K562 (cell line): ENCODE measurements at regions not wholly inside any gene's neighbourhood (a gene's known extent, or its start where the extent isn't known, plus 50 kb on each side); places are given as distances from the start of the nearest gene placed in this dataset.

ENCODE experiments used
- ATAC-seq: fragments of 200-7000 bp; cut with Tn5 transposase; 3 replicates; pipeline ENCODE4 v1.9.1; 2020; ENCODE audit warnings: moderate library complexity
- BruUV-seq: library from RNA; stranded (reverse); fragments of 400-500 nt; replicated peaks from 2 replicates; lab custom pipeline; 2021; lab: Mats Ljungman, UMichigan
- CTCF ChIA-PET: fragments of 300-600 bp; formaldehyde crosslinking; extraction: SDS; loops from one replicate; lab custom pipeline; 2021; ENCODE audit warnings: low intra/inter-chr PET ratio; lab: Yijun Ruan, JAX
- POLR2A ChIA-PET: fragments of 300-600, 350-650 bp; sonication (Branson Sonifier 250); formaldehyde crosslinking; extraction: SDS; loops from one replicate; lab custom pipeline; 2021; ENCODE audit warnings: antibody characterized with exemption, inconsistent platforms; lab: Yijun Ruan, JAX
- DNase-seq, 4 experiments: peaks; one replicate each; pipeline versions ENCODE4 v3.0.0 to v3.0.0-alpha.2; 2011 to 2018; ENCODE audit warnings: low spot score in 3 of 4, mixed read lengths in 3 of 4; ENCODE audit errors: extremely low read depth in 1 of 4
- FAIRE-seq: peaks from 2 replicates; lab custom pipeline; 2011; peaks lifted over from hg19 to GRCh38; lab: Jason Lieb, UNC
- H2AFZ ChIP-seq: 2 replicates; pipeline ENCODE4 v1.6.0; 2011; ENCODE audit warnings: low read depth, low read length, control low read depth, inconsistent platforms
- H3K27ac ChIP-seq: fragments of 200-600 bp; 3 replicates; pipeline ENCODE4 v1.8.0; 2011; ENCODE audit warnings: low read depth, mild to moderate bottlenecking, control low read depth, inconsistent platforms, low read length, moderate library complexity, mixed read lengths; ENCODE audit errors: extremely low read depth
- H3K27me3 ChIP-seq, 2 experiments: fragments of 300-600 bp in 1 of 2; 2 replicates in 1 of 2; 3 replicates in 1 of 2; pipeline versions ENCODE4 v1.6.0 to v1.8.0; 2011; ENCODE audit warnings: inconsistent platforms in 2 of 2, low read length in 2 of 2, mild to moderate bottlenecking in 1 of 2, mixed read lengths in 1 of 2, moderate library complexity in 1 of 2; ENCODE audit not compliant: control insufficient read depth in 2 of 2, insufficient read depth in 2 of 2
- H3K36me3 ChIP-seq: fragments of 300-600 bp; 3 replicates; pipeline ENCODE4 v1.8.0; 2011; ENCODE audit warnings: mild to moderate bottlenecking, low read length, inconsistent platforms; ENCODE audit not compliant: control insufficient read depth, insufficient read depth
- H3K4me1 ChIP-seq, 2 experiments: fragments of 200-600 bp in 1 of 2; replicated peaks in 1 of 2; 2 replicates in 1 of 2; 3 replicates in 1 of 2; pipeline versions ENCODE4 v1.5.1 to v1.8.0; 2011; ENCODE audit warnings: inconsistent platforms in 2 of 2, low read length in 2 of 2, mild to moderate bottlenecking in 1 of 2, mixed read lengths in 1 of 2, moderate library complexity in 1 of 2; ENCODE audit not compliant: control insufficient read depth in 2 of 2, insufficient read depth in 2 of 2
- H3K4me2 ChIP-seq: 2 replicates; pipeline ENCODE4 v1.6.1; 2011; ENCODE audit warnings: low read length, control low read depth, inconsistent platforms, mixed read lengths; ENCODE audit not compliant: insufficient read depth
- H3K4me3 ChIP-seq: fragments of 200-600 bp; sonication (generic), shearing (Covaris generic); 2 replicates; pipeline ENCODE4 v1.5.1; 2016; ENCODE audit warnings: control low read depth, inconsistent platforms
- H3K79me2 ChIP-seq: fragments of 200-600 bp; 3 replicates; pipeline ENCODE4 v1.8.0; 2011; ENCODE audit warnings: low read length, inconsistent platforms; ENCODE audit not compliant: control insufficient read depth, insufficient read depth
- H3K9ac ChIP-seq, 2 experiments: 2 replicates each; pipeline versions ENCODE4 v1.6.0 to v1.6.1; 2011; ENCODE audit warnings: low read depth in 2 of 2, low read length in 2 of 2, control low read depth in 1 of 2, inconsistent platforms in 1 of 2, mild to moderate bottlenecking in 1 of 2, mixed read lengths in 1 of 2; ENCODE audit not compliant: insufficient read depth in 1 of 2
- H3K9me1 ChIP-seq: one replicate; pipeline ENCODE4 v1.6.0; 2011; ENCODE audit warnings: inconsistent platforms, mild to moderate bottlenecking, low read length, moderate library complexity; ENCODE audit not compliant: control insufficient read depth, insufficient read depth
- H3K9me3 ChIP-seq: replicated peaks from 2 replicates; pipeline ENCODE4 v1.5.1; 2011; ENCODE audit warnings: low read depth, low read length, inconsistent platforms; ENCODE audit not compliant: control insufficient read depth, insufficient read depth
- H4K20me1 ChIP-seq: replicated peaks from 2 replicates; pipeline ENCODE4 v1.6.1; 2011; ENCODE audit warnings: low read length, inconsistent platforms, mixed read lengths; ENCODE audit not compliant: control insufficient read depth, insufficient read depth
- ETS2 ChIP-seq: IDR thresholded peaks from 2 replicates; pipeline ENCODE4 v1.6.1; 2016; ENCODE audit warnings: borderline replicate concordance, missing genetic modification characterization, mild to moderate bottlenecking, moderate library complexity, missing compliant biosample characterization; ENCODE audit not compliant: poor library complexity, severe bottlenecking
- MYNN ChIP-seq, 2 experiments: sonication (generic); formaldehyde crosslinking in 1 of 2; IDR thresholded peaks; 2 replicates each; pipeline versions ENCODE4 v1.5.0 to v1.6.1; 2016 to 2020; ENCODE audit warnings: antibody characterized with exemption in 1 of 2, missing genetic modification reagents in 1 of 2
- POLR2A ChIP-seq: fragments of 450-650 bp; conservative IDR thresholded peaks from 2 replicates; pipeline ENCODE4 v1.6.1; 2016
- PPARD ChIP-seq: fragments of 250-450 bp; sonication (Bioruptor Pico); IDR thresholded peaks from 2 replicates; pipeline ENCODE4 v1.8.0; 2022; ENCODE audit warnings: inconsistent platforms, mild to moderate bottlenecking, moderate library complexity
- ZNF592 ChIP-seq: fragments of 450-650 bp; IDR thresholded peaks from 2 replicates; pipeline ENCODE4 v1.6.1; 2017; ENCODE audit warnings: antibody characterized with exemption, mild to moderate bottlenecking
- WGBS: fragments of 100-300 bp; shearing (Covaris generic); methylation state at CpG from one replicate; pipeline ENCODE4 v1.1.6; 2016; ENCODE audit warnings: low coverage, mixed read lengths; ENCODE audit not compliant: insufficient coverage; ENCODE audit errors: missing lambda C conversion rate; 5-methylcytosine and 5-hydroxymethylcytosine counted together
- in situ Hi-C: fragments of 300-500 bp; cut with MboI; formaldehyde crosslinking; loops from 4 replicates; pipeline ENCODE4 v1.15.0; 2018; ENCODE audit warnings: inconsistent platforms, mixed read lengths
- intact Hi-C: fragments of 100-400 bp; cut with micrococcal nuclease; formaldehyde crosslinking; loops from 2 replicates; pipeline ENCODE4 v1.14.2; 2022
- TF ChIP-seq, protein P1 (sequence below), 2 experiments: fragments of 450-650 bp in 1 of 2; sonication (generic) in 1 of 2; formaldehyde crosslinking; conservative IDR thresholded peaks; 2 replicates each; pipeline versions ENCODE4 v1.4.0 to v1.8.1; 2020 to 2022; ENCODE audit warnings: mild to moderate bottlenecking in 1 of 2, missing genetic modification reagents in 1 of 2
- TF ChIP-seq, protein P2 (sequence below): sonication (generic); formaldehyde crosslinking; IDR thresholded peaks from 2 replicates; pipeline ENCODE4 v1.8.1; 2022; ENCODE audit warnings: missing genetic modification reagents
- TF ChIP-seq, protein P3 (sequence below): sonication (generic); formaldehyde crosslinking; IDR thresholded peaks from 2 replicates; pipeline ENCODE4 v1.8.0; 2023; ENCODE audit warnings: mild to moderate bottlenecking, missing genetic modification reagents

DNA sequence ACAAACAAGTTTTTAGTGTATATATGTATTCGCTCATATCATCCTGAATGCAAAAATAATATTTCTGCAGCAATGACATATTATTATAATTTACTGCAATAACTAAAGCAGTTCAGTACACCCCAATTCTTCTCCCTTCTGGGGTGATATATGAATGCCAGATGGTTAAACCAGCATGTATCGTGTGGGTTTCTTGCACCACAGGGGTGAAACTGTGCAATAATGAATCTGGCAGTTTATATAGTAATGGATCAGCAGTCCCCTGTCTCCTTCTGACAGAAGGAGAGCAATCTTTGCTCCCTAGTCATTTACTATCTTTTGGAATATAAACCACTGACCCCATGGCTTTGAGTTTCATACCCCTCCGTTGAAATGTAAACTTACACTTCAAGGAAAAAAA lies 228.6 kb upstream of the KLHL1 start:
- TF ChIP-seq, protein P1, sequence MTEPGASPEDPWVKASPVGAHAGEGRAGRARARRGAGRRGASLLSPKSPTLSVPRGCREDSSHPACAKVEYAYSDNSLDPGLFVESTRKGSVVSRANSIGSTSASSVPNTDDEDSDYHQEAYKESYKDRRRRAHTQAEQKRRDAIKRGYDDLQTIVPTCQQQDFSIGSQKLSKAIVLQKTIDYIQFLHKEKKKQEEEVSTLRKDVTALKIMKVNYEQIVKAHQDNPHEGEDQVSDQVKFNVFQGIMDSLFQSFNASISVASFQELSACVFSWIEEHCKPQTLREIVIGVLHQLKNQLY (CRISPR knock-in tag; conservative IDR thresholded peaks at IDR 0.05), result no peak
- TF ChIP-seq POLR2A (no peak), PPARD (CRISPR knock-in tag) (no peak), MYNN (IDR thresholded peaks at IDR 0.05) (no peak), MYNN (CRISPR knock-in tag; IDR thresholded peaks at IDR 0.05) (no peak), ZNF592 (no peak), ETS2 (no peak)
- TF ChIP-seq, protein P2, sequence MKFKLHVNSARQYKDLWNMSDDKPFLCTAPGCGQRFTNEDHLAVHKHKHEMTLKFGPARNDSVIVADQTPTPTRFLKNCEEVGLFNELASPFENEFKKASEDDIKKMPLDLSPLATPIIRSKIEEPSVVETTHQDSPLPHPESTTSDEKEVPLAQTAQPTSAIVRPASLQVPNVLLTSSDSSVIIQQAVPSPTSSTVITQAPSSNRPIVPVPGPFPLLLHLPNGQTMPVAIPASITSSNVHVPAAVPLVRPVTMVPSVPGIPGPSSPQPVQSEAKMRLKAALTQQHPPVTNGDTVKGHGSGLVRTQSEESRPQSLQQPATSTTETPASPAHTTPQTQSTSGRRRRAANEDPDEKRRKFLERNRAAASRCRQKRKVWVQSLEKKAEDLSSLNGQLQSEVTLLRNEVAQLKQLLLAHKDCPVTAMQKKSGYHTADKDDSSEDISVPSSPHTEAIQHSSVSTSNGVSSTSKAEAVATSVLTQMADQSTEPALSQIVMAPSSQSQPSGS, result no peak
- TF ChIP-seq, protein P3, sequence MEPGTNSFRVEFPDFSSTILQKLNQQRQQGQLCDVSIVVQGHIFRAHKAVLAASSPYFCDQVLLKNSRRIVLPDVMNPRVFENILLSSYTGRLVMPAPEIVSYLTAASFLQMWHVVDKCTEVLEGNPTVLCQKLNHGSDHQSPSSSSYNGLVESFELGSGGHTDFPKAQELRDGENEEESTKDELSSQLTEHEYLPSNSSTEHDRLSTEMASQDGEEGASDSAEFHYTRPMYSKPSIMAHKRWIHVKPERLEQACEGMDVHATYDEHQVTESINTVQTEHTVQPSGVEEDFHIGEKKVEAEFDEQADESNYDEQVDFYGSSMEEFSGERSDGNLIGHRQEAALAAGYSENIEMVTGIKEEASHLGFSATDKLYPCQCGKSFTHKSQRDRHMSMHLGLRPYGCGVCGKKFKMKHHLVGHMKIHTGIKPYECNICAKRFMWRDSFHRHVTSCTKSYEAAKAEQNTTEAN, result no peak
- Histone ChIP-seq H3K36me3 (no peaks in the 10 kb centered on the region), H3K9me1 (no peaks in the 10 kb centered on the region), H3K79me2 (no peaks in the 10 kb centered on the region), H3K4me1 (no peaks in the 10 kb centered on the region), H3K9me3 (no peaks in the 10 kb centered on the region), H3K27ac (no peak overlapping the region), H3K27me3 (no peaks in the 10 kb centered on the region), H3K4me2 (no peak overlapping the region), H3K9ac (no peak overlapping the region), H3K4me3 (no peak overlapping the region), H2AFZ (no peak overlapping the region), H4K20me1 (no peaks in the 10 kb centered on the region)
- 0% methylated on average over 2 of the region's 3 CpGs for WGBS
- intact Hi-C loops, result no loop called here
- ChIA-PET POLR2A (no interaction called here), CTCF (no interaction called here)
- FAIRE-seq (no peak), DNase-seq (no peak), ATAC-seq (no peak)
- no TSS peak for BruUV-seq
- in situ Hi-C loops, result no loop called here
